K562 (cell line): ENCODE measurements at regions not wholly inside any gene's neighbourhood (a gene's known extent, or its start where the extent isn't known, plus 50 kb on each side); places are given as distances from the start of the nearest gene placed in this dataset.

Experiments used
- ATAC-seq: fragments of 200-7000 bp; cut with Tn5 transposase; 3 replicates; pipeline ENCODE4 v1.9.1; 2020; ENCODE audit warnings: moderate library complexity
- BruUV-seq: library from RNA; stranded (reverse); fragments of 400-500 nt; replicated peaks from 2 replicates; lab custom pipeline; 2021; lab: Mats Ljungman, UMichigan
- CTCF ChIA-PET: fragments of 300-600 bp; formaldehyde crosslinking; extraction: SDS; loops from one replicate; lab custom pipeline; 2021; ENCODE audit warnings: low intra/inter-chr PET ratio; lab: Yijun Ruan, JAX
- POLR2A ChIA-PET: fragments of 300-600, 350-650 bp; sonication (Branson Sonifier 250); formaldehyde crosslinking; extraction: SDS; loops from one replicate; lab custom pipeline; 2021; ENCODE audit warnings: antibody characterized with exemption, inconsistent platforms; lab: Yijun Ruan, JAX
- DNase-seq, 4 experiments: peaks; one replicate each; pipeline versions ENCODE4 v3.0.0 to v3.0.0-alpha.2; 2011 to 2018; ENCODE audit warnings: low spot score in 3 of 4, mixed read lengths in 3 of 4; ENCODE audit errors: extremely low read depth in 1 of 4
- FAIRE-seq: peaks from 2 replicates; lab custom pipeline; 2011; peaks lifted over from hg19 to GRCh38; lab: Jason Lieb, UNC
- H2AFZ ChIP-seq: 2 replicates; pipeline ENCODE4 v1.6.0; 2011; ENCODE audit warnings: low read depth, low read length, control low read depth, inconsistent platforms
- H3K27ac ChIP-seq: fragments of 200-600 bp; 3 replicates; pipeline ENCODE4 v1.8.0; 2011; ENCODE audit warnings: low read depth, mild to moderate bottlenecking, control low read depth, inconsistent platforms, low read length, moderate library complexity, mixed read lengths; ENCODE audit errors: extremely low read depth
- H3K27me3 ChIP-seq, 2 experiments: fragments of 300-600 bp in 1 of 2; 2 replicates in 1 of 2; 3 replicates in 1 of 2; pipeline versions ENCODE4 v1.6.0 to v1.8.0; 2011; ENCODE audit warnings: inconsistent platforms in 2 of 2, low read length in 2 of 2, mild to moderate bottlenecking in 1 of 2, mixed read lengths in 1 of 2, moderate library complexity in 1 of 2; ENCODE audit not compliant: control insufficient read depth in 2 of 2, insufficient read depth in 2 of 2
- H3K36me3 ChIP-seq: fragments of 300-600 bp; 3 replicates; pipeline ENCODE4 v1.8.0; 2011; ENCODE audit warnings: mild to moderate bottlenecking, low read length, inconsistent platforms; ENCODE audit not compliant: control insufficient read depth, insufficient read depth
- H3K4me1 ChIP-seq, 2 experiments: fragments of 200-600 bp in 1 of 2; replicated peaks in 1 of 2; 2 replicates in 1 of 2; 3 replicates in 1 of 2; pipeline versions ENCODE4 v1.5.1 to v1.8.0; 2011; ENCODE audit warnings: inconsistent platforms in 2 of 2, low read length in 2 of 2, mild to moderate bottlenecking in 1 of 2, mixed read lengths in 1 of 2, moderate library complexity in 1 of 2; ENCODE audit not compliant: control insufficient read depth in 2 of 2, insufficient read depth in 2 of 2
- H3K4me2 ChIP-seq: 2 replicates; pipeline ENCODE4 v1.6.1; 2011; ENCODE audit warnings: low read length, control low read depth, inconsistent platforms, mixed read lengths; ENCODE audit not compliant: insufficient read depth
- H3K4me3 ChIP-seq: fragments of 200-600 bp; sonication (generic), shearing (Covaris generic); 2 replicates; pipeline ENCODE4 v1.5.1; 2016; ENCODE audit warnings: control low read depth, inconsistent platforms
- H3K79me2 ChIP-seq: fragments of 200-600 bp; 3 replicates; pipeline ENCODE4 v1.8.0; 2011; ENCODE audit warnings: low read length, inconsistent platforms; ENCODE audit not compliant: control insufficient read depth, insufficient read depth
- H3K9ac ChIP-seq, 2 experiments: 2 replicates each; pipeline versions ENCODE4 v1.6.0 to v1.6.1; 2011; ENCODE audit warnings: low read depth in 2 of 2, low read length in 2 of 2, control low read depth in 1 of 2, inconsistent platforms in 1 of 2, mild to moderate bottlenecking in 1 of 2, mixed read lengths in 1 of 2; ENCODE audit not compliant: insufficient read depth in 1 of 2
- H3K9me1 ChIP-seq: one replicate; pipeline ENCODE4 v1.6.0; 2011; ENCODE audit warnings: inconsistent platforms, mild to moderate bottlenecking, low read length, moderate library complexity; ENCODE audit not compliant: control insufficient read depth, insufficient read depth
- H3K9me3 ChIP-seq: replicated peaks from 2 replicates; pipeline ENCODE4 v1.5.1; 2011; ENCODE audit warnings: low read depth, low read length, inconsistent platforms; ENCODE audit not compliant: control insufficient read depth, insufficient read depth
- H4K20me1 ChIP-seq: replicated peaks from 2 replicates; pipeline ENCODE4 v1.6.1; 2011; ENCODE audit warnings: low read length, inconsistent platforms, mixed read lengths; ENCODE audit not compliant: control insufficient read depth, insufficient read depth
- ARNT ChIP-seq, 2 experiments: fragments of 450-650 bp; IDR thresholded peaks; 2 replicates each; pipeline ENCODE4 v1.6.1; 2016; ENCODE audit warnings: mild to moderate bottlenecking in 1 of 2
- POLR2B ChIP-seq: fragments of 450-650 bp; IDR thresholded peaks from 2 replicates; pipeline ENCODE4 v1.6.1; 2018; ENCODE audit warnings: low read depth; ENCODE audit not compliant: partially characterized antibody
- SP2 ChIP-seq: IDR thresholded peaks from 2 replicates; pipeline ENCODE4 v1.6.1; 2011; ENCODE audit warnings: mild to moderate bottlenecking, low read depth, low read length, moderate library complexity; ENCODE audit not compliant: poor library complexity, severe bottlenecking; ENCODE audit errors: extremely low read depth
- ZNF354B ChIP-seq: fragments of 250-450 bp; sonication (Bioruptor Pico); IDR thresholded peaks from 2 replicates; pipeline ENCODE4 v1.4.0; 2020
- ZNF407 ChIP-seq: fragments of 450-650 bp; IDR thresholded peaks from 2 replicates; pipeline ENCODE4 v1.6.1; 2016; ENCODE audit warnings: low read depth
- WGBS: fragments of 100-300 bp; shearing (Covaris generic); methylation state at CpG from one replicate; pipeline ENCODE4 v1.1.6; 2016; ENCODE audit warnings: low coverage, mixed read lengths; ENCODE audit not compliant: insufficient coverage; ENCODE audit errors: missing lambda C conversion rate; 5-methylcytosine and 5-hydroxymethylcytosine counted together
- in situ Hi-C: fragments of 300-500 bp; cut with MboI; formaldehyde crosslinking; loops from 4 replicates; pipeline ENCODE4 v1.15.0; 2018; ENCODE audit warnings: inconsistent platforms, mixed read lengths
- intact Hi-C: fragments of 100-400 bp; cut with micrococcal nuclease; formaldehyde crosslinking; loops from 2 replicates; pipeline ENCODE4 v1.14.2; 2022
- TF ChIP-seq, protein P1 (sequence below): fragments of 200-800 bp; sonication (Bioruptor generic); IDR thresholded peaks from 2 replicates; pipeline ENCODE4 v1.6.1; 2017; ENCODE audit warnings: missing genetic modification characterization, missing compliant biosample characterization
- TF ChIP-seq, protein P2 (sequence below): fragments of 450-650 bp; IDR thresholded peaks from 2 replicates; pipeline ENCODE4 v1.6.1; 2016

- Histone ChIP-seq H3K4me1 (peaks cover 0 to 3% of the 10 kb centered on the region in 2 experiments; a peak in 1 of 5 replicates), H3K27ac (no peak overlapping the region), H3K4me2 (no peak overlapping the region), H3K36me3 (no peaks in the 10 kb centered on the region), H3K27me3 (no peaks in the 10 kb centered on the region), H3K9me3 (no peaks in the 10 kb centered on the region), H3K79me2 (no peaks in the 10 kb centered on the region), H3K9ac (no peak overlapping the region), H2AFZ (no peak overlapping the region), H4K20me1 (no peaks in the 10 kb centered on the region), H3K9me1 (no peaks in the 10 kb centered on the region), H3K4me3 (no peak overlapping the region)
- whole genome bisulfite sequencing: 7% methylated on average over 1 of the region's 1 CpG
- ChIA-PET CTCF (no interaction called here), POLR2A (no interaction called here)
- no peak for FAIRE-seq
- TF ChIP-seq ARNT (IDR thresholded peaks at IDR 0.05): no peak
- no peak for TF ChIP-seq ZNF354B (CRISPR knock-in tag)
- no peak for TF ChIP-seq SP2
- no peak for TF ChIP-seq ZNF407
- TF ChIP-seq, protein P1, sequence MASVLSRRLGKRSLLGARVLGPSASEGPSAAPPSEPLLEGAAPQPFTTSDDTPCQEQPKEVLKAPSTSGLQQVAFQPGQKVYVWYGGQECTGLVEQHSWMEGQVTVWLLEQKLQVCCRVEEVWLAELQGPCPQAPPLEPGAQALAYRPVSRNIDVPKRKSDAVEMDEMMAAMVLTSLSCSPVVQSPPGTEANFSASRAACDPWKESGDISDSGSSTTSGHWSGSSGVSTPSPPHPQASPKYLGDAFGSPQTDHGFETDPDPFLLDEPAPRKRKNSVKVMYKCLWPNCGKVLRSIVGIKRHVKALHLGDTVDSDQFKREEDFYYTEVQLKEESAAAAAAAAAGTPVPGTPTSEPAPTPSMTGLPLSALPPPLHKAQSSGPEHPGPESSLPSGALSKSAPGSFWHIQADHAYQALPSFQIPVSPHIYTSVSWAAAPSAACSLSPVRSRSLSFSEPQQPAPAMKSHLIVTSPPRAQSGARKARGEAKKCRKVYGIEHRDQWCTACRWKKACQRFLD (CRISPR knock-in tag): no peak
- TF ChIP-seq POLR2B: no peak
- TF ChIP-seq, protein P2, sequence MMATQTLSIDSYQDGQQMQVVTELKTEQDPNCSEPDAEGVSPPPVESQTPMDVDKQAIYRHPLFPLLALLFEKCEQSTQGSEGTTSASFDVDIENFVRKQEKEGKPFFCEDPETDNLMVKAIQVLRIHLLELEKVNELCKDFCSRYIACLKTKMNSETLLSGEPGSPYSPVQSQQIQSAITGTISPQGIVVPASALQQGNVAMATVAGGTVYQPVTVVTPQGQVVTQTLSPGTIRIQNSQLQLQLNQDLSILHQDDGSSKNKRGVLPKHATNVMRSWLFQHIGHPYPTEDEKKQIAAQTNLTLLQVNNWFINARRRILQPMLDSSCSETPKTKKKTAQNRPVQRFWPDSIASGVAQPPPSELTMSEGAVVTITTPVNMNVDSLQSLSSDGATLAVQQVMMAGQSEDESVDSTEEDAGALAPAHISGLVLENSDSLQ: peak; percentile 71
- DNase-seq: no peak
- in situ Hi-C loops: no loop called here
- ATAC-seq: no peak
- BruUV-seq: no TSS peak
- intact Hi-C loops: no loop called here
These were observed 379.6 kb upstream of the ZFP42 start for GRCh38 chr4:187615972-187616371.
